GM19324 (cell line): ENCODE measurements at regions not wholly inside any gene's neighbourhood (a gene's known extent, or its start where the extent isn't known, plus 50 kb on each side); places are given as distances from the start of the nearest gene placed in this dataset.

Experiments
- ATAC-seq: cut with Tn5 transposase; IDR thresholded peaks from one replicate; pipeline ENCODE4 v1.9.1; 2021; ENCODE audit warnings: mild to moderate bottlenecking, moderate library complexity; ENCODE audit not compliant: unreplicated experiment, low FRiP score

GRCh38 chr17:69878661-69879060 is 196.4 kb upstream of the KCNJ16 start:
- no peak for ATAC-seq

- ATAC-seq, result no peak
These were observed 195.4 kb upstream of the KCNJ16 start for GRCh38 chr17:69879576-69879975.

GRCh38 chr17:69880591-69881112 is 194.4 kb upstream of the KCNJ16 start:
- ATAC-seq, result no peak

DNA sequence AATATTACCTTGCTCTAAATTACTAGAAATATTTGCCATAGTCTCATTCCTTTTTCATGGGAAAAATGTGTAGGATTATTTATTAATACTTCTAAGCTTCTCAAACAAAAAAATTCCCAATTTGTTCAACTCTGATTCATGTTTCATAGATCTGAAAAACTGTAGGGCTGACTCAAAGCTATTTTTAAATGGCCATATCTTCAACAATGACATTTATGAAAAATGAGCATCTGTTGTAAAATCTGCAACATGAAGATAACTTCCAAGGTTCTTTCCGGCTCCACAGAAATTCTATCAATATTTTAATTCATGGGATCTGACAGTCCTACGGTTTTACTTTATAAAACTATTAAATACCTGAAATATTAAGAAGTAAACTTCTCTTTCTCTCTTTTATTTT is 192.7 kb upstream of the KCNJ16 start:
- no peak for ATAC-seq

DNA sequence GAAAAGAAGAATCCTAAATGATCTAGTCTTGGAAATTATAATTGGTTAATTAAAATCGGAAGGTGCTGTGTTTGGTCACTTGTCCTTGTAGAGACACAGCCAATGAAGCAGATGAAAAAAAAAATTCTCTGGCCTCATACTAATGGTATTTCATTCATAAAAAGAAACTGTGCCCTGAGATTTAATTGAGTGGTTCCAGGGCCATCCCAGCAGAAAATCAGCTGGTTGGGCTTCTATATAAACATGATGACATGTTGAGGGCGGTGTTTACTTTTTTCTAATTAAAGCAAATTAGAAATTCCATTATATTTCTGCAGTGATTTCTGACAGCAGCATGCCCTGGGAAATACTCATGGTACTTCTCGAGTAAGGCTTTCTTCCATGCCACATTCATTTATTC is 191.9 kb upstream of the KCNJ16 start:
- no peak for ATAC-seq

DNA sequence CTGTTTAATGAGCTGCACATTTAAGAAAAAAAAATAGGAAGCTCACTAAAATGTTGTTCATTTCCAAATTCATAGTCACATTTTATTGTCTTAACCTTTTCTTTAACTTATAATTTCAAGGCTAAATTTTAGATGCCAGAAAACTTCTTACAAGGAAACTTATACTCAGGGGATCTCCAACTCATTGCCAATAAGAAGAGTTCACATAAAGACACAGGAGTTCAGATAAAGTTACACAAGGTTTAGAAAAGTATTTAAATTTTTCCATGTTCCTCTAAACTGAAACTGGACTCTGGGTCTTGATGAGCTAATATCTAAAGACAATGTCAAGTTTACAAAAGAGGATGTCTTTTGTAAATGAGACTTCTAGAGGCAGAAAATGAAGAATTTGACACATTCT is 190.7 kb upstream of the KCNJ16 start:
- no peak for ATAC-seq

- ATAC-seq, result no peak
These were observed 190.2 kb upstream of the KCNJ16 start for GRCh38 chr17:69884846-69885245.

DNA sequence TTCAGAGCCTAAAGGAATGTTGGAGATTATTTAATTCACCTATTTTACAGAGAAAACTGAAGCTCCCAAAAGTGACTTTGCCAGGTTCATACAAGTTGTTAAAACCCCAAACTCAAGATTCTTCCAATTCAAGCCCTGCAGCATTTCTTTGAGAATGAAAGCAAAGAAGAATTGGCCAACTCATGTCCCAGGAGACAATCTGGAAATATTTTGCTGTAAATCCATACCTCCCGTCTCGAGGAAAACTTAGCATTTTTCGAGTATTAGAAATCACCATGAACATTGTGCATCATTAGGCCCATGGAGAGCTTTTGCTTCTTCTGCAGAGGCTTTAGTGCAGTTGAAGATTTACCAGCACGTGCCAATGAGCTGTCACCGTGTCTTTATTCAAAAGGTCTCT is 176.4 kb upstream of the KCNJ16 start:
- ATAC-seq, result no peak

- ATAC-seq, result no peak
These were observed 174.9 kb upstream of the KCNJ16 start for GRCh38 chr17:69900101-69900500.

- ATAC-seq, result no peak
These were observed 174.2 kb upstream of the KCNJ16 start for GRCh38 chr17:69900829-69901228.

- ATAC-seq, result no peak
These were observed 168.7 kb upstream of the KCNJ16 start for GRCh38 chr17:69906306-69906705.

DNA sequence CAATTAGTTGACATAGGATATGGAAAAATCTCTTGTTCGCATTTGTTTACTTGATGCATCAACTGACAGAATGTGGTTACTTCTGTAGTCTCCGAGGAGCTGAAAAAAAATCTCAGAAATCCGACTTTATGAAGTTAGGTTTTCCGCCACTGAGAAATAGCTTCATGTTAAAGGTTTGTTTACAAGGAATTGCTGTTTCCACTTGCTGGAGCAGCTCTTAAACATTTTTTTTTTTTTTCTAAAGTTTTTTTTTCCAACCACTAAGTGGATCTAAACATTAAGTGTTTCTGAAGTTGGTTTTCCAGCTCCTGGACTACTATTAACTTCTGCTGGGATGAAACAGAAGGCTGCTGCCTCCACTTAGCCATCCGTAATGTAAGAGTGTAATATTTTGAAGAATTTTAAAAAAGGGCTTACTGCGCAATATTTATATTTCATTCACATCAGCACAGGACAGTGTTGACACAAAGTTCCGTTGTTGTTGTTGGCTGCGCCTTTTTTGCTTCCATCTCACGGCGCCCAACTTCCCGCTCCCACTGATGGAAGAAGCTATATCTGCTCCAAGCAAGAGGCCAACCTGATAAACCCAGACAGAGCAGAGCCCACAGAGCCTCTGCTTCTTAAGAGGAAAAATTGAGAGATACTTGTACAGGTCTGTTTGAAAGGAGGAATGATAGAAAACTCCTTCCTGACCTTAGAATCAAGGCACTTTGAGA is 167.7 kb upstream of the KCNJ16 start:
- ATAC-seq, result no peak

DNA sequence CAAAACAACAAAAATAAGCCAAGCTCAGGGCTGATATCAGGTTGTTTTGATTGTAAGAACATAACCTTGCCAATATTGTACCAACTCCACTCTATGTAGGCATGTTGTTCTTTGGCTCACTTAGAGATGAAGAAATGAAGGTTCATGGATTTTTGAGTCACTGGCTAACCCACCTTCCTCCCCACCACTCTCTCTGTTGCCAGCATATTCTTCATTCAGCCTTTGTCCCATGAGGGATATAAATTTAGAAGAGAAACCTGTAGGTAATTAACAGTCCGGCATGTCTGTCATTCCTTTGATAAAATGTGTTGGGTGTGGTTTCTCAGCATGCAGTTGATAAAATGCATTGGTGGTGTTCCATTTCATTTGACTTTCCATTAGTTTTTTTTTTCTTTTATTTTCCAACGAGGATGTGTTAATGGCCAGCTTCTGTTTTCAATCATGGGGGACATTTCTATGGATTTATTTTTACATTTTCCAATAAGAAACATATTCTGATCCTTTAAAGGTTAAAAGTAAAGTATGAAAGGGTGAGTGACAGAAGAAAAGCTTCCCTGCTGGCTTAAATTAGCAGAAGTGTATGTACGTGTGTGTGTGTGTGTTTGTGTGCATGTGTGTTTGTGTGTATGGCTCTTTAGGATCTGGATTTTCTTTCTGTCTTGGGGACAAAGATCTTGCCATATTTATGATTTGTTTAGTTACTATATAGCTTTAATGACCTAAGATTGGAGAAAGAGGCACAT is 166.2 kb upstream of the KCNJ16 start:
- ATAC-seq, result no peak

GRCh38 chr17:69909389-69909788 is 165.6 kb upstream of the KCNJ16 start:
- ATAC-seq, result no peak

- no peak for ATAC-seq
These were observed 162.2 kb upstream of the KCNJ16 start for GRCh38 chr17:69912805-69913204.

DNA sequence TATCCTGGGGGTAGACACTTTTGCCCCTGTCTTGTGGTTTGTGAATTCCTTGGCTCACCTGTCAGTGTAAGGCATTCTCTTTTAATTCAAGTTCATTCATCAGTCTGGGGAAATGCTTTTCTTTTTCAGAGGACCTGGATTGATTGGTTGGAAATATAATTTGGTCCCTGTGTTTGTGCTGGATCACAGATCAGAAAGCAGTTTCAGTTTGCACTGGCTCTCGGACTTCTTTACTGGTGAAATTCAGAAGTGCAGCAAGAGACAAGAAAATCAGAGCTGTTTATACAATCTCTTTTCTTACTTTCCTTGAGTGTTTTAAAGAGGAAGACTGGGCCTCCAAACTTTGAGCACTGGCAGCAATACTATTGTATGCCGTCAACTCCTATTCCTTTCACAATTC is 161.8 kb upstream of the KCNJ16 start:
- ATAC-seq, result no peak

GRCh38 chr17:69913616-69914015 is 161.4 kb upstream of the KCNJ16 start:
- no peak for ATAC-seq

GRCh38 chr17:69914520-69914919 is 160.5 kb upstream of the KCNJ16 start:
- no peak for ATAC-seq

GRCh38 chr17:69916761-69917160 is 158.3 kb upstream of the KCNJ16 start:
- no peak for ATAC-seq

DNA sequence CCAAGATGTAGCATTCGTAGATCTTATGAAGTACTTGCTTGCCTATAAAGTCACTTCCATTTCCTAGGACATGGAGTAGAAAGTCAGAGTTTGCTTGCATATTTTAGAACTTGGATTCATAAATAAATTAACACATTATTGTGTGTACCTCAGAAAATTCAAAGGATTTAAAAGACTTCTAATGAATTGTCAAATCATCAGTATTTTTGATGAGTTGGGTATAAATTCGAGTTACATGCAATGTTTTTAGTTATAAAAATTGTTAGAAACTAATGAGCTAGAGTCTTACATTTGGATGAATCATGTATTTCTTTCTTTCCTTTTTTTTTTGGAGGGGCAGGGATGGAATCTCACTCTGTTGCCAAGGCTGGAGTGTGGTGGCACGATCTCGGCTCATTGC is 156.9 kb upstream of the KCNJ16 start:
- ATAC-seq, result no peak

- ATAC-seq, result no peak
These were observed 155.2 kb upstream of the KCNJ16 start for GRCh38 chr17:69919789-69920188.

GRCh38 chr17:69921046-69921445 is 154.0 kb upstream of the KCNJ16 start:
- no peak for ATAC-seq
